ENCODE measurements at regions not wholly inside any gene's neighbourhood (a gene's known extent, or its start where the extent isn't known, plus 50 kb on each side); places are given as distances from the start of the nearest gene placed in this dataset.

GRCh38 chr17:73694491-73694890 lies 50.2 kb upstream of the SDK2 start:
- H3K79me2 ChIP-seq (ENCODE audit: low read depth): no peaks in the 10 kb centered on the region
- Mint-ChIP-seq H3K27me3 (ENCODE audit: insufficient read depth, low read depth) (peaks cover 15% of the 10 kb centered on the region), H3K36me3 (no peaks in the 10 kb centered on the region), H3K4me3 (no peak overlapping the region), H3K27ac (no peak overlapping the region), H3K4me1 (peaks cover 40% of the 10 kb centered on the region), H3K9me3 (peaks cover 3% of the 10 kb centered on the region)
- H3K27me3 ChIP-seq: peaks cover 11% of the 10 kb centered on the region
- no peak overlapping the region for H2AFZ ChIP-seq (replicated peaks)
- H3K9ac ChIP-seq: no peak overlapping the region
- peaks cover 16% of the 10 kb centered on the region for H3F3A ChIP-seq (ENCODE audit: low read depth)
- no peak for DNase-seq (ENCODE audit: low spot score)
- no peaks in the 10 kb centered on the region for H4K20me1 ChIP-seq (ENCODE audit: low read depth)
- TF ChIP-seq EZH2 (IDR thresholded peaks at IDR 0.05) (no peak), EZH2phosphoT487 (IDR thresholded peaks at IDR 0.05) (no peak), CTCF (IDR thresholded peaks at IDR 0.05) (no peak)
- H3K27ac ChIP-seq: no peak overlapping the region
- H3K4me3 ChIP-seq: no peak overlapping the region
- H3K9me3 ChIP-seq (ENCODE audit: low read depth): no peaks in the 10 kb centered on the region
- H3K4me2 ChIP-seq: no peak overlapping the region
- H3K4me1 ChIP-seq: peaks cover 13% of the 10 kb centered on the region
- H3K36me3 ChIP-seq: no peaks in the 10 kb centered on the region

GRCh38 chr17:73695035-73695738 lies 50.9 kb upstream of the SDK2 start:
- Mint-ChIP-seq H3K4me1 (peaks cover 40% of the 10 kb centered on the region), H3K9me3 (peaks cover 3% of the 10 kb centered on the region), H3K4me3 (no peak overlapping the region), H3K27ac (no peak overlapping the region), H3K27me3 (ENCODE audit: insufficient read depth, low read depth) (peaks cover 15% of the 10 kb centered on the region), H3K36me3 (no peaks in the 10 kb centered on the region)
- Histone ChIP-seq H3K4me1 (peaks cover 13% of the 10 kb centered on the region), H3F3A (ENCODE audit: low read depth) (peaks cover 16% of the 10 kb centered on the region), H4K20me1 (ENCODE audit: low read depth) (no peaks in the 10 kb centered on the region), H3K4me3 (no peak overlapping the region), H3K4me2 (no peak overlapping the region), H3K27me3 (peaks cover 11% of the 10 kb centered on the region), H3K36me3 (no peaks in the 10 kb centered on the region), H3K27ac (no peak overlapping the region), H3K9ac (no peak overlapping the region), H3K79me2 (ENCODE audit: low read depth) (no peaks in the 10 kb centered on the region), H2AFZ (replicated peaks) (no peak overlapping the region), H3K9me3 (ENCODE audit: low read depth) (no peaks in the 10 kb centered on the region)
- DNase-seq (ENCODE audit: low spot score): no peak
- TF ChIP-seq EZH2 (IDR thresholded peaks at IDR 0.05): no peak
- no peak for TF ChIP-seq CTCF (IDR thresholded peaks at IDR 0.05)
- TF ChIP-seq EZH2phosphoT487 (IDR thresholded peaks at IDR 0.05): no peak

GRCh38 chr17:73696251-73696650 lies 52.0 kb upstream of the SDK2 start:
- TF ChIP-seq EZH2phosphoT487 (IDR thresholded peaks at IDR 0.05): no peak
- no peak for TF ChIP-seq CTCF (IDR thresholded peaks at IDR 0.05)
- no peak for TF ChIP-seq EZH2 (IDR thresholded peaks at IDR 0.05)
- no peak for DNase-seq (ENCODE audit: low spot score)
- H3K79me2 ChIP-seq (ENCODE audit: low read depth): no peaks in the 10 kb centered on the region
- peaks cover 16% of the 10 kb centered on the region for H3F3A ChIP-seq (ENCODE audit: low read depth)
- H3K4me1 Mint-ChIP-seq: peaks cover 31% of the 10 kb centered on the region
- no peaks in the 10 kb centered on the region for H3K9me3 ChIP-seq (ENCODE audit: low read depth)
- H3K27ac ChIP-seq: no peak overlapping the region
- H3K4me2 ChIP-seq: no peak overlapping the region
- no peaks in the 10 kb centered on the region for H3K36me3 ChIP-seq
- H3K4me3 Mint-ChIP-seq: peak overlapping the region; percentile 61
- peaks cover 11% of the 10 kb centered on the region for H3K27me3 ChIP-seq
- H3K9me3 Mint-ChIP-seq: peaks cover 3% of the 10 kb centered on the region
- no peak overlapping the region for H3K27ac Mint-ChIP-seq
- H3K4me1 ChIP-seq: peaks cover 9% of the 10 kb centered on the region
- H3K9ac ChIP-seq: no peak overlapping the region
- H2AFZ ChIP-seq (replicated peaks): no peak overlapping the region
- H3K27me3 Mint-ChIP-seq (ENCODE audit: insufficient read depth, low read depth): peaks cover 15% of the 10 kb centered on the region
- H4K20me1 ChIP-seq (ENCODE audit: low read depth): no peaks in the 10 kb centered on the region
- H3K4me3 ChIP-seq: no peak overlapping the region
- H3K36me3 Mint-ChIP-seq: no peaks in the 10 kb centered on the region

Data from neural progenitor cell (in vitro differentiated cells).